ENCODE measurements at regions not wholly inside any gene's neighbourhood (a gene's known extent, or its start where the extent isn't known, plus 50 kb on each side); places are given as distances from the start of the nearest gene placed in this dataset.

- peaks cover 100% of the 10 kb centered on the region for H3K27me3 ChIP-seq (ENCODE audit: low read length)
- intact Hi-C loops (cut with micrococcal nuclease): no loop called here
- no peak overlapping the region for H2AFZ ChIP-seq (ENCODE audit: low read length)
- no peaks in the 10 kb centered on the region for H3K36me3 ChIP-seq (ENCODE audit: low read depth, low read length)
- no peaks in the 10 kb centered on the region for H3K9me2 ChIP-seq (replicated peaks; ENCODE audit: low read length)
- no peaks in the 10 kb centered on the region for H3K4me1 ChIP-seq (ENCODE audit: insufficient read depth, low read length)
- DNase-seq (no peak), ATAC-seq (no peak)
- ChIA-PET POLR2A (ENCODE audit: unreplicated experiment) (no interaction called here), CTCF (no interaction called here)
- no peak for TF ChIP-seq EZH2 (IDR thresholded peaks at IDR 0.05; ENCODE audit: low read length, unreplicated experiment)
- no peak for TF ChIP-seq EZH2phosphoT487 (IDR thresholded peaks at IDR 0.05; ENCODE audit: borderline replicate concordance, low read length)
- TF ChIP-seq CTCF (conservative IDR thresholded peaks at IDR 0.05; ENCODE audit: low read depth, low read length): no peak
- H3K27ac ChIP-seq (ENCODE audit: low read length): no peak overlapping the region
- H3F3A ChIP-seq (ENCODE audit: low read length, unreplicated experiment): no peaks in the 10 kb centered on the region
- no peaks in the 10 kb centered on the region for H4K20me1 ChIP-seq (ENCODE audit: low read length)
- H3K9me3 ChIP-seq (ENCODE audit: low read length): no peaks in the 10 kb centered on the region
- no peaks in the 10 kb centered on the region for H3K79me2 ChIP-seq (ENCODE audit: low read length)
- H3K4me2 ChIP-seq (ENCODE audit: low read length): no peak overlapping the region
- H3K9ac ChIP-seq (ENCODE audit: low read length): no peak overlapping the region
- no TSS peak for BruUV-seq (replicated peaks)
- H3K4me3 ChIP-seq (ENCODE audit: low read length): no peak overlapping the region
Observed at GRCh38 chr1:2880086-2880485, 78.6 kb upstream of the TTC34 start.

GRCh38 chr1:2880812-2881295 is 79.4 kb upstream of the TTC34 start:
- TF ChIP-seq EZH2 (IDR thresholded peaks at IDR 0.05; ENCODE audit: low read length, unreplicated experiment) (no peak), CTCF (conservative IDR thresholded peaks at IDR 0.05; ENCODE audit: low read depth, low read length) (no peak), EZH2phosphoT487 (IDR thresholded peaks at IDR 0.05; ENCODE audit: borderline replicate concordance, low read length) (no peak)
- no peaks in the 10 kb centered on the region for H3K4me1 ChIP-seq (ENCODE audit: insufficient read depth, low read length)
- no peak for DNase-seq
- no peak overlapping the region for H3K4me2 ChIP-seq (ENCODE audit: low read length)
- no peak overlapping the region for H3K27ac ChIP-seq (ENCODE audit: low read length)
- H3K79me2 ChIP-seq (ENCODE audit: low read length): no peaks in the 10 kb centered on the region
- intact Hi-C loops (cut with micrococcal nuclease): no loop called here
- peaks cover 100% of the 10 kb centered on the region for H3K27me3 ChIP-seq (ENCODE audit: low read length)
- no peaks in the 10 kb centered on the region for H4K20me1 ChIP-seq (ENCODE audit: low read length)
- POLR2A ChIA-PET (ENCODE audit: unreplicated experiment): no interaction called here
- no peak overlapping the region for H3K4me3 ChIP-seq (ENCODE audit: low read length)
- no peak overlapping the region for H3K9ac ChIP-seq (ENCODE audit: low read length)
- H3K9me3 ChIP-seq (ENCODE audit: low read length): no peaks in the 10 kb centered on the region
- H3F3A ChIP-seq (ENCODE audit: low read length, unreplicated experiment): no peaks in the 10 kb centered on the region
- no peaks in the 10 kb centered on the region for H3K9me2 ChIP-seq (replicated peaks; ENCODE audit: low read length)
- no TSS peak for BruUV-seq (replicated peaks)
- no peak for ATAC-seq
- CTCF ChIA-PET: no interaction called here
- no peaks in the 10 kb centered on the region for H3K36me3 ChIP-seq (ENCODE audit: low read depth, low read length)
- H2AFZ ChIP-seq (ENCODE audit: low read length): no peak overlapping the region

- Histone ChIP-seq H3K4me3 (ENCODE audit: low read length) (no peak overlapping the region), H2AFZ (ENCODE audit: low read length) (no peak overlapping the region), H3K9me3 (ENCODE audit: low read length) (no peaks in the 10 kb centered on the region), H3K9ac (ENCODE audit: low read length) (no peak overlapping the region), H3K36me3 (ENCODE audit: low read depth, low read length) (no peaks in the 10 kb centered on the region), H3K4me2 (ENCODE audit: low read length) (no peak overlapping the region), H4K20me1 (ENCODE audit: low read length) (no peaks in the 10 kb centered on the region), H3K27ac (ENCODE audit: low read length) (no peak overlapping the region), H3K4me1 (ENCODE audit: insufficient read depth, low read length) (no peaks in the 10 kb centered on the region), H3K9me2 (replicated peaks; ENCODE audit: low read length) (no peaks in the 10 kb centered on the region), H3K79me2 (ENCODE audit: low read length) (no peaks in the 10 kb centered on the region), H3K27me3 (ENCODE audit: low read length) (peaks cover 100% of the 10 kb centered on the region), H3F3A (ENCODE audit: low read length, unreplicated experiment) (no peaks in the 10 kb centered on the region)
- ChIA-PET POLR2A (ENCODE audit: unreplicated experiment) (no interaction called here), CTCF (no interaction called here)
- ATAC-seq: no peak
- DNase-seq: no peak
- intact Hi-C loops (cut with micrococcal nuclease): no loop called here
- TF ChIP-seq CTCF (conservative IDR thresholded peaks at IDR 0.05; ENCODE audit: low read depth, low read length) (no peak), EZH2 (IDR thresholded peaks at IDR 0.05; ENCODE audit: low read length, unreplicated experiment) (no peak), EZH2phosphoT487 (IDR thresholded peaks at IDR 0.05; ENCODE audit: borderline replicate concordance, low read length) (no peak)
- BruUV-seq (replicated peaks): no TSS peak
Observed at GRCh38 chr1:2881556-2881955, 80.1 kb upstream of the TTC34 start.

Data from PC-3 (cell line).